Activated T-helper 1 cell treated with anti-CD3 and anti-CD28 coated beads, Interleukin-12 subunit alpha, Interleukin-12 subunit beta, Interleukin-2, Interleukin-4 antibody, amounts not matched to agents 30 ng/mL and 10 ng/mL and 1 ng/mL, durations not matched to agents 14 hours and 24 hours and 36 hours (primary cell): ENCODE measurements at regions not wholly inside any gene's neighbourhood (a gene's known extent, or its start where the extent isn't known, plus 50 kb on each side); places are given as distances from the start of the nearest gene placed in this dataset.
"Not testable (repeated sequence)": the region's sequence is repeated elsewhere in the genome, so short reads cannot be mapped to it uniquely, and the experiment has no call there.

Source experiments
- DNase-seq: peaks from one replicate; pipeline ENCODE4 v3.0.0; 2021; ENCODE audit warnings: low spot score
- H3K27ac Mint-ChIP-seq: one replicate; pipeline ENCODE4 v1.8.0; 2021; ENCODE audit warnings: mild to moderate bottlenecking, mixed read lengths
- H3K27me3 Mint-ChIP-seq: one replicate; pipeline ENCODE4 v1.8.0; 2022; ENCODE audit warnings: mild to moderate bottlenecking, moderate library complexity, mixed read lengths; ENCODE audit not compliant: insufficient read depth
- H3K36me3 Mint-ChIP-seq: one replicate; pipeline ENCODE4 v1.8.0; 2021; ENCODE audit warnings: low read depth, mixed read lengths
- H3K4me1 Mint-ChIP-seq: one replicate; pipeline ENCODE4 v1.8.0; 2021; ENCODE audit warnings: low read depth, mixed read lengths
- H3K4me3 Mint-ChIP-seq: one replicate; pipeline ENCODE4 v1.8.0; 2021; ENCODE audit warnings: mild to moderate bottlenecking, moderate library complexity, mixed read lengths
- H3K9me3 Mint-ChIP-seq: one replicate; pipeline ENCODE4 v1.8.0; 2021; ENCODE audit warnings: mixed read lengths
- intact Hi-C: fragments of 100-400 bp; cut with micrococcal nuclease; formaldehyde crosslinking; loops from one replicate; pipeline ENCODE4 v1.15.1; 2024

DNA sequence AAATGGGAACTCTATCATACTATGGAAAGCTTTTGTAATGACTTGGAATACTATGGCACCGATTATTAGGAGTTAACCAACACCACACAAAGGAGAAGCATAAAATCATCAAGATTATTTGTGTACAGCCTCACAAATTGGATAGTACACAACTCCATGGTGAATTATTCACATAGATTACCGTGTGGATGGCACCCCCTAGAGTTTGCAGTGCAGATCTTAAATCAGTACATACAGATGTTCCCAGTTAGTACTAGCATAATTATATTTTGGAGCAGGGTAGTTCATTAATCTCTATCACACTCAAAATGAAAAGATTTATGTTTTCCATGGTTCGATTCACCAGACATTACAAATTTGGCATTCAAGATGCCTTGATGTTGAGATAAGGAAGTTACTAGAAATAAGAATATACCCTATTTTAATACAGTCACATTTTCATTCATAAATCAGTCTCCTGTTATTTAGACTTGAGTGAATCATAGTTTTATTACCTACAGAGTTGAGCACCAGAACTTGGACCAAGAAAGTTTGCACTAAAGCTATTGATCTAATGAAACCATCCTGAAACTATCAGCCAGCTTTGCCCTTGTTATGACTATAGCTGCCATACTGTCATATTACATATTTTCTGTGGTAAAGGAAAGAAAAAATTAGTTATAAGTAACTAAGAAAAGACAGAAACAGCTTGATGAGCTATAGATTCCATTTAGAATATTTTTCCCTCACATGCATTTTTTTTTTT is 531.8 kb downstream of the GLUD2 start:
- no peaks in the 10 kb centered on the region for H3K36me3 Mint-ChIP-seq
- H3K27me3 Mint-ChIP-seq: no peaks in the 10 kb centered on the region
- no peak for DNase-seq
- no peaks in the 10 kb centered on the region for H3K4me1 Mint-ChIP-seq
- no peaks in the 10 kb centered on the region for H3K9me3 Mint-ChIP-seq
- peak overlapping the region; percentile 61 for H3K27ac Mint-ChIP-seq
- no peak overlapping the region for H3K4me3 Mint-ChIP-seq
- intact Hi-C loops: loop anchor here (1.0 to 10.0 kb wide), 4 partner anchors 271 to 1084 kb away; no protein-coding TSS in a partner anchor

DNA sequence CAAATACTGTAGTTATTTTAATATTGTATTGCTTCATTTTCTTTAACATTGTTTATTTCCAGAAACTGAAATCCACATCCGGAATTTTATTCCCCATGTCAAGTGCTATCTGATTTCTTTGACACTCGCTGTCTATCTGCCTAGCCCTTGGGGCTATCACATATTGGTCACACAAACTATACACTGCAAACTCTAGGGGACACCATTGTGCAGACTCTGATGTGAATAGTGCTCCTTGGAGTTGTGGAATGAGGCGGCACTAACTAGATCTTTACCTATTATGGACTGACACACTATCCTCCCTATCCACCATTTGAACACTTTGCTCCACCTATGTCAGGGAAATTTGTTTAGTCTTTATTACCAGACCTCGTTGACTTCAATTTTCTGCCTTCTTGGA is 534.5 kb downstream of the GLUD2 start:
- Mint-ChIP-seq H3K4me3 (no peak overlapping the region), H3K9me3 (no peaks in the 10 kb centered on the region), H3K4me1 (no peaks in the 10 kb centered on the region), H3K36me3 (no peaks in the 10 kb centered on the region), H3K27me3 (no peaks in the 10 kb centered on the region), H3K27ac (no peak overlapping the region)
- no peak for DNase-seq
- intact Hi-C loops: no loop called here

DNA sequence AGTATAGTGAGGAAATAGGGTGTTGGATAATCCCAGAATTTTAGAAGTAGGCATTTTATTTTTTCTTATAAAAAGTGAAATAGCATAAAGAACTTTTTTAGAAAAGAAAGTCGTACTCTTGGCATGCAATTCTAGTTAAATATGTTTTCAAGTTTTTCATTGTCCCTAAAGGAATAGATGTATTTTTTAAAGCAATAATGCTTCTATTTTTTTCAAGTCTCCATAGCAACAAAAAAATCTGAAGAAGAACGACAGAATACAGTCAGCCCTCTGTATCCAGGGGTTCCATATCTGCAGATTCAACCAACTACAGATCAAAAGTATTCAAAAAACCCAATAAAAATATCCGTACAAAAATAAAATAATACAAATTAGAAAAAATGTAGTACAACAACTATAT is 538.2 kb downstream of the GLUD2 start:
- Mint-ChIP-seq H3K4me3 (no peak overlapping the region), H3K9me3 (no peaks in the 10 kb centered on the region), H3K4me1 (no peaks in the 10 kb centered on the region), H3K27ac (no peak overlapping the region), H3K36me3 (no peaks in the 10 kb centered on the region), H3K27me3 (no peaks in the 10 kb centered on the region)
- intact Hi-C loops: no loop called here
- no peak for DNase-seq

DNA sequence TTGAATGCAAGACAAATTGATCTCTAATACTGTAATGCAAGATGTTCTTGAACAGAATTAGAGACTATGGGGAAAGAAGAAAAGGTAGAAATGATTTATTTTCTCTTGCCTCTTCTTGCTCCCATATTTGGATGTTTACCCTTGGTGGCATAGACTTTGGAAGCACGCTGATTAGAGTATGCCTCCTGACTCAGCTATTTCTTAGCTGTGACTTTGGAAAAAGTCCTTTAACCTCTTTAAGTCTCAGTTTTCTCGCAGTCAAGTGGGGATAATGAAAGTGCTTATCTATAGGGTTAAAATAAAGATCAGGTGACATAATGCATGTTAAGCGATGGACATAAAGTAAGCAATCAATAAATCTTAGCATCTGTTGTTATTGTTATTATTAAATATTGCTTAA is 545.5 kb downstream of the GLUD2 start:
- Mint-ChIP-seq H3K4me1 (no peaks in the 10 kb centered on the region), H3K27ac (no peak overlapping the region), H3K27me3 (no peaks in the 10 kb centered on the region), H3K36me3 (no peaks in the 10 kb centered on the region), H3K9me3 (no peaks in the 10 kb centered on the region), H3K4me3 (no peak overlapping the region)
- intact Hi-C loops: no loop called here
- no peak for DNase-seq

DNA sequence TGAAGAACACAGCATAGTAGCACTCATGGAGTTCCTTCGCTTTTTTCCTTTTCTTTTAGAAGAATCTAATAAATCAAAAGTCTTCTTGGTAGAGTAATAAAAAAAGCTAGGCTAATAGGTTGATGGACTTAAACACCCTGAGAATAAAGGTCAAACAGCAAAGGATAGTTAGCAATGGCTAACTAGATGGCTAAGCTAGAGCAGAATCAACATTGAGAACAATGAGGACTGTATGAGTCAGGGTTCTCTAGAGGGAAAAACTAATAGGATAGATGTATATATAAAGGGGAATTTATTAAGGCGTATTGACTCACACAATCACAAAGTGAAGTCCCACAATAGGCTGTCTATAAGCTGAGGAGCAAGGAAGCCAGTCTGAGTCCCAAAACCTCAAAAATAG is 550.9 kb downstream of the GLUD2 start:
- Mint-ChIP-seq H3K27ac (no peak overlapping the region), H3K27me3 (no peaks in the 10 kb centered on the region), H3K4me3 (no peak overlapping the region), H3K36me3 (no peaks in the 10 kb centered on the region), H3K9me3 (no peaks in the 10 kb centered on the region), H3K4me1 (no peaks in the 10 kb centered on the region)
- no peak for DNase-seq
- intact Hi-C loops: no loop called here

DNA sequence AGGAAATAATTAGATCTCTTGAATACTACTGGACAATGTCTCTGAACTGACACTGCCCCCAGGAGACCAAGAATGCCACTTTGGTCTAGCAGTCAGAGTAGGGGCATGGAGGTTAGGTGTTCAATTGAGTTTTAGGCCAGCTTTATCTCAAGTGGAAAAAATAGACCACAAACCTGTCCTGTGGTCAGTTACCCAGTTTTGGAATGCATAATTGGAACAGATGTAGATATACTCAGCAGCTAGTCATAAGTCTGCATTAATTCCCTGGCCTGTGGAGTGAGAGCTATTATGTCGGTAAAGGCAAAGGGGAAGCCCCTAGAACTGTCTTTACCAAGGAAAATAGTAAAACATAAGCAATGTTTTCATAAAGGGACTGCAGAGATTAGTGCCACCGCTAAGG is 587.7 kb downstream of the GLUD2 start:
- Mint-ChIP-seq H3K9me3 (no peaks in the 10 kb centered on the region), H3K4me3 (no peak overlapping the region), H3K4me1 (no peaks in the 10 kb centered on the region), H3K27me3 (no peaks in the 10 kb centered on the region), H3K27ac (no peak overlapping the region), H3K36me3 (no peaks in the 10 kb centered on the region)
- intact Hi-C loops: no loop called here
- DNase-seq: no peak

DNA sequence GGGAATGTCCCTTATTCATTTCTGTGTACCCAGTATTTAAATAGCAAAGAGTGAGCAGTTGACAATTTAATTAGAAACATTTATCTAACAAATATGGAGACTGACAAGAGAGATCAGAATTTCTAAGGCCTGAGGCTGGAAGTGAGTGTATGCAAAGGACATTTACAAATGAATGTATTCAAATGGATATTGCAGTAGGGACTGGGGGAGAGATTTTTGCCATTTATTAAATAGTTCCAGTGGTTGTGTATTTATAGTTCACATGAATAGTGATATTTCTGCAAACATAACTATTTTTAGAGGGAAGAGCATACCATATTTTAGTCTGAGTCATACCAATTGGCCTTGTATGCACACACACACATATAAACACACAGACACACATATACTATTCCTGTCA is 592.4 kb downstream of the GLUD2 start:
- no peak for DNase-seq
- Mint-ChIP-seq H3K4me3 (no peak overlapping the region), H3K9me3 (no peaks in the 10 kb centered on the region), H3K36me3 (no peaks in the 10 kb centered on the region), H3K27me3 (no peaks in the 10 kb centered on the region), H3K27ac (no peak overlapping the region), H3K4me1 (no peaks in the 10 kb centered on the region)
- intact Hi-C loops: no loop called here

DNA sequence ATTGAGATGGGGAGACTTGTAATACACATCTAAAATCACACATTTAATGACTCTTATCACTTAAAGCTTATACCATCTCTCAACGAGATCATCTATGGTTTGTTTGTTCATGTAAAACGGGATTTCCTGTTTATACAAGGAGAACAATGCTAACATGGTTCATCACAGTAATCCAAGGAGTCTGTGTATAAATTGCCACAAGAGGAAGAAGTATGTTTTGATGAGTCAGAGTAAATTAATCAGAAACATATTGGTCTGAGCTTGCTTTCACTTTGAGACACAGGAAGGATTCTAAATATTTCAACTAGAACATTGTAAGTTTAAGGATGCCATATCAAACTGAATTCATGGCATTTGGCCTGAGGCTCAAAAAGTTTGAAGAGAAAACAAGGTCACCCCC is 594.1 kb downstream of the GLUD2 start:
- Mint-ChIP-seq H3K36me3 (no peaks in the 10 kb centered on the region), H3K9me3 (no peaks in the 10 kb centered on the region), H3K27ac (no peak overlapping the region), H3K4me3 (no peak overlapping the region), H3K4me1 (no peaks in the 10 kb centered on the region), H3K27me3 (no peaks in the 10 kb centered on the region)
- intact Hi-C loops: no loop called here
- no peak for DNase-seq

DNA sequence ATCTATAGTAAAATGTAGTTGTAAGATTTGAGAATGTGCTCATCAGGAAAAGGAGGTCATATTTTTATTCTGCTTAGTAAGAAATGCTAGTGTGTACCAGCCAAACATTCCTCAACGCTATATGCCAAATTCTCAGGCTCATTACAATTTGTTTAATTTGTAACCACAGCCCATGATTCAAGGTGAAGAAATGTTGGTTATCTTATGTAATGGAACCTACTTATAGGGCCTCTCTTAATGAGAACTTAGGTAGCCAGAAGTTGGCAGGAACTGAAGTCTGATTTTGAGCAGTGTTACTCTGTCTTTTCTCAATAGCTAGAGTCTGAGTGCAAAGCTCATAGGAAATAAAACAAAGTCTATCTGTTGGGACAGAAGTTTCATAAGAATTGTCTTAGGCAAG is 595.0 kb downstream of the GLUD2 start:
- Mint-ChIP-seq H3K27ac (no peak overlapping the region), H3K36me3 (no peaks in the 10 kb centered on the region), H3K27me3 (no peaks in the 10 kb centered on the region), H3K4me1 (no peaks in the 10 kb centered on the region), H3K4me3 (no peak overlapping the region), H3K9me3 (no peaks in the 10 kb centered on the region)
- intact Hi-C loops: no loop called here
- DNase-seq: no peak

DNA sequence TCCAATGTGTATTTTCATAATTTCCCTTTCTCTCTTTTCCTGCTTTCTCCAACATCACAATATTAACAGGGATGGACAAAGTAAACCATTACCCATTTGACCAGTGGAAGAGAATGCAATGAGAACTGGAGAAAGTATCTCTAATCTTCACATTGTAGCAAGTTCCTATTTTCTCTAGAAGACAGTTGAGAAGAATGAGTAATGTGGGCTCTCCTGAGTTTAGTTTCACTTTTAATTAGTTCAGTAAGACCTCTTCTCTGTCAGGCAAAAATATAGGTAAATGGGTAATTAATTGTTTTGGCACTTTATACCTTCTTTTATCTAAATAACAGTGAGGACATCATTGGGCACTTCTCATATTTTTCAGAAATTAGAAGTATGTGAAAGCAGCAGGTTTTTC is 602.0 kb downstream of the GLUD2 start:
- no peaks in the 10 kb centered on the region for H3K36me3 Mint-ChIP-seq
- H3K4me3 Mint-ChIP-seq: no peak overlapping the region
- H3K9me3 Mint-ChIP-seq: no peaks in the 10 kb centered on the region
- no peaks in the 10 kb centered on the region for H3K27me3 Mint-ChIP-seq
- no peaks in the 10 kb centered on the region for H3K4me1 Mint-ChIP-seq
- no peak for DNase-seq
- H3K27ac Mint-ChIP-seq: no peak overlapping the region
- intact Hi-C loops: no loop called here

DNA sequence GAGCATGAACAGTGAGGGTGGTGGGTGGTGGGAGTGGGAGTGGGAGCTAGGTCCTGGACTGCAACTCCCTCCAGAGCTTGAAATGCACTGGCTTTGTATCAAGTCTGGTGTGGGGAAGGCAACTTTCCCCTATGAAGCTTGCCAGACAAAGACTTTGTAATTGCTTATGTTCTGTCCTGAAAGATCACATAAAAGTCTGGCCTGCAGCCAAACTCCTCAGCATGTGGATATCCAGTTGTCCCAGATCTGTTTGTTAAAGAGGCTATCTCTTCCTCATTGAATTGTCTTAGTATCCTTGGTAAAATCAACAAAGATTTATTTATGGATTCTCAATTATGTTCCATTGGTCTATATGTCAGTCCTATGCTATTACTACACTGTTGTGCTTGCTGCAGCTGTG is 607.9 kb downstream of the GLUD2 start:
- DNase-seq: no peak
- Mint-ChIP-seq H3K4me1 (no peaks in the 10 kb centered on the region), H3K9me3 (no peaks in the 10 kb centered on the region), H3K4me3 (no peak overlapping the region), H3K27me3 (no peaks in the 10 kb centered on the region), H3K27ac (no peak overlapping the region), H3K36me3 (no peaks in the 10 kb centered on the region)
- intact Hi-C loops: no loop called here

DNA sequence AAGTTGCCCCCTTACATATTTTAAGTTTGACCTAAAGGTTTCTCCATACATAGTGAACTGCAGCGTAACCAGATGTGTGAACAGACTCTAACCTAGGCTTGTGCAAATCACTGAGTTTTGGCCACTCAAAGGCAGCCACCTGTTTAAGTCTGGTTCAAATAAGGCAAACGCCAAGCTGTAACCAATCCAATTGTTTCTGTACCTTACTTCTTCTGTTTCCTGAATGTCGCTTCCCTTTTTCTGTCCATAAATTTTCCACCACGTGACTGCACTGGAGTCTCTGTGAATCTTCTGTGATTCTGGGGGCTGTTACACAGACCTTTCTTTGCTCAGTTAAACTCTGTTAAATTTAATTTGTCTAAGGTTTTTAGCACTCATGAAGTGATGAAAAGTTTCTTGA is 618.8 kb downstream of the GLUD2 start:
- no peaks in the 10 kb centered on the region for H3K9me3 Mint-ChIP-seq
- no peaks in the 10 kb centered on the region for H3K4me1 Mint-ChIP-seq
- no peak overlapping the region for H3K27ac Mint-ChIP-seq
- no peaks in the 10 kb centered on the region for H3K36me3 Mint-ChIP-seq
- H3K4me3 Mint-ChIP-seq: no peak overlapping the region
- intact Hi-C loops: no loop called here
- H3K27me3 Mint-ChIP-seq: no peaks in the 10 kb centered on the region
- DNase-seq: no peak

DNA sequence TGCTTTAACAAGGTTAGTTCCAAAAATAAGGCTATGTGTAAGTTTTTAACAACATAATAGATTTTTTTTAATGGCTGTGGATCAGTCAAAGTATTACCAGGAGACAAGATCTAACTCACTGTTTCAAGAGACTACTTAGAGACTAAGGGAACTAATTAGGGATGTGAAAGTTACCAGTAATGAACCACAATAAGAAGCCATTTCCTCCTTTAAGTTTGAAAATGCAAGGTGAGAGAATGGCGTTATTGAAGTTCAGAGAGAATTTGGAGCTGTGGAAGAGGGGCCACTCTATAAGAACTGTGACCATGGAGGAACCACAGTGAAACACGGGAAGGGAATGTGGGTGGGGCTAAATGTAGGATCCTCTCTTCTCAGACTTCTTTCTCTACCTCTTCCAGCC is 624.2 kb downstream of the GLUD2 start:
- H3K4me1 Mint-ChIP-seq: no peaks in the 10 kb centered on the region
- DNase-seq: no peak

DNA sequence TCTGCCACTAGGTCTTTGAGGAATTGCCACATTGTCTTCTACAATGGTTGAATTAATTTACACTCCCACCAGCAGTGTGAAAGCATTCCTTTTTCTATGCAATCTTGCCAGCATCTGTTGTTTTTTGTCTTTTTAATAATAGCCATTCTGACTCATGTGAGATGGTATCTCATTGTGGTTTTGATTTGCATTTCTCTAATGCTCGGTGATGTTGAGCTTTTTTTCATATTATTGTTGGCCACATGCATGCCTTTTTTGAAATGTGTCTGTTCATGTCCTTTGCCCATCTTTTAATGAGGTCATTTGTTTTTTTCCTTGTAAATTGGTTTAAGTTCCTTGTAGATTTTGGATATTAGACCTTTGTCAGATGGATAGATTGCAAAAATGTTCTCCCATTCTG is 661.8 kb downstream of the GLUD2 start:
- H3K36me3 Mint-ChIP-seq, H3K27ac Mint-ChIP-seq, H3K9me3 Mint-ChIP-seq, intact Hi-C loops, H3K4me3 Mint-ChIP-seq, DNase-seq, H3K27me3 Mint-ChIP-seq, H3K4me1 Mint-ChIP-seq: not testable (repeated sequence)

More for the DNA sequence above, 624.2 kb downstream of the GLUD2 start:
- Mint-ChIP-seq H3K27ac (no peak overlapping the region), H3K27me3 (no peaks in the 10 kb centered on the region), H3K9me3 (peaks cover 7% of the 10 kb centered on the region), H3K36me3 (no peaks in the 10 kb centered on the region), H3K4me3 (no peak overlapping the region)
- intact Hi-C loops: no loop called here
